Mucosa of rectum (tissue), 2 donors: ENCODE measurements at regions not wholly inside any gene's neighbourhood (a gene's known extent, or its start where the extent isn't known, plus 50 kb on each side); places are given as distances from the start of the nearest gene placed in this dataset.

ENCODE experiments used
- H3K27ac ChIP-seq, 2 donors: one replicate each; pipeline ENCODE4 v1.7.0; 2013; ENCODE audit warnings: inconsistent platforms in 2 of 2, low read depth in 2 of 2, low read length in 2 of 2
- H3K27me3 ChIP-seq, 2 donors: one replicate each; pipeline ENCODE4 v1.7.0; 2013; ENCODE audit warnings: low read length in 2 of 2; ENCODE audit not compliant: control insufficient read depth in 2 of 2, insufficient read depth in 2 of 2
- H3K36me3 ChIP-seq, 2 donors: one replicate each; pipeline ENCODE4 v1.7.0; 2013; ENCODE audit warnings: low read length in 2 of 2; ENCODE audit not compliant: control insufficient read depth in 2 of 2, insufficient read depth in 2 of 2
- H3K4me1 ChIP-seq, 2 donors: one replicate each; pipeline ENCODE4 v1.7.0; 2013; ENCODE audit warnings: low read length in 2 of 2, mild to moderate bottlenecking in 1 of 2; ENCODE audit not compliant: control insufficient read depth in 2 of 2, insufficient read depth in 2 of 2
- H3K4me3 ChIP-seq, 2 donors: one replicate each; pipeline ENCODE4 v1.7.0; 2013; ENCODE audit warnings: low read length in 2 of 2
- H3K9ac ChIP-seq, 2 donors: one replicate each; pipeline ENCODE4 v1.7.0; 2013; ENCODE audit warnings: low read length in 2 of 2, low read depth in 1 of 2, mild to moderate bottlenecking in 1 of 2
- H3K9me3 ChIP-seq, 2 donors: one replicate each; pipeline ENCODE4 v1.7.0; 2013; ENCODE audit warnings: low read length in 2 of 2; ENCODE audit not compliant: control insufficient read depth in 2 of 2
- donor health status: healthy.
- donor health status: Normal muscosa, but diverticular disease.

GRCh38 chr5:30605693-30606268 is 587.7 kb upstream of the CDH6 start:
- no peak overlapping the region for H3K27ac ChIP-seq
- H3K27me3 ChIP-seq, result no peaks in the 10 kb centered on the region
- no peak overlapping the region for H3K9ac ChIP-seq
- H3K4me1 ChIP-seq, result no peaks in the 10 kb centered on the region
- no peaks in the 10 kb centered on the region for H3K36me3 ChIP-seq
- no peaks in the 10 kb centered on the region for H3K9me3 ChIP-seq
- no peak overlapping the region for H3K4me3 ChIP-seq

GRCh38 chr5:30604648-30605262 is 588.7 kb upstream of the CDH6 start:
- Histone ChIP-seq H3K9me3 (no peaks in the 10 kb centered on the region), H3K27ac (no peak overlapping the region), H3K36me3 (no peaks in the 10 kb centered on the region), H3K4me3 (no peak overlapping the region), H3K27me3 (no peaks in the 10 kb centered on the region), H3K4me1 (no peaks in the 10 kb centered on the region), H3K9ac (no peak overlapping the region)

- no peaks in the 10 kb centered on the region for H3K27me3 ChIP-seq
- no peak overlapping the region for H3K4me3 ChIP-seq
- H3K27ac ChIP-seq, result no peak overlapping the region
- no peaks in the 10 kb centered on the region for H3K9me3 ChIP-seq
- no peaks in the 10 kb centered on the region for H3K36me3 ChIP-seq
- no peak overlapping the region for H3K9ac ChIP-seq
- H3K4me1 ChIP-seq, result no peaks in the 10 kb centered on the region
Measured at GRCh38 chr5:30600892-30601291, 592.6 kb upstream of the CDH6 start.

- Histone ChIP-seq H3K9me3 (no peaks in the 10 kb centered on the region), H3K9ac (no peak overlapping the region), H3K27me3 (no peaks in the 10 kb centered on the region), H3K36me3 (no peaks in the 10 kb centered on the region), H3K4me1 (no peaks in the 10 kb centered on the region), H3K27ac (no peak overlapping the region), H3K4me3 (no peak overlapping the region)
Measured at GRCh38 chr5:30596495-30597064, 596.9 kb upstream of the CDH6 start.

GRCh38 chr5:30594331-30594730 is 599.2 kb upstream of the CDH6 start:
- Histone ChIP-seq H3K4me1 (no peaks in the 10 kb centered on the region), H3K36me3 (no peaks in the 10 kb centered on the region), H3K9ac (no peak overlapping the region), H3K4me3 (no peak overlapping the region), H3K27ac (no peak overlapping the region), H3K27me3 (no peaks in the 10 kb centered on the region), H3K9me3 (no peaks in the 10 kb centered on the region)

DNA sequence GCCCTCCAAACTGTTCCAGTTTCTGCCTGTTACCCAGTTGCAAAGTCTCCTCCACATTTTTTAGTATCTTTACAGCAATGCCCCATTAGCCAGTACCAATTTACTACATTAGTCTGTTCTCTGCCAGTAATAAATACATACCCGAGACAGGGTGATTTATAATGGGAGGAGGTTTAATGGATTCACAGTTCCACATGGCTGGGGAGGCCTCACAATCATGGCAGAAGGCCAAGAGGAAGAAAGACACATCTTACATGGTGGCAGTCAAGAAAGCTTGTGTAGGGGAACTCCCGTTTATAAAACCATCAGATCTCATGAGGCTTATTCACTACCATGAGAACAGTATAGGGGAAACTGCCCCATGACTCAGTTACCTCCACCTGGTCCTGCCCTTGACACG is 600.7 kb upstream of the CDH6 start:
- Histone ChIP-seq H3K27ac (no peak overlapping the region), H3K9me3 (no peaks in the 10 kb centered on the region), H3K4me1 (no peaks in the 10 kb centered on the region), H3K27me3 (no peaks in the 10 kb centered on the region), H3K36me3 (no peaks in the 10 kb centered on the region), H3K9ac (no peak overlapping the region), H3K4me3 (no peak overlapping the region)

DNA sequence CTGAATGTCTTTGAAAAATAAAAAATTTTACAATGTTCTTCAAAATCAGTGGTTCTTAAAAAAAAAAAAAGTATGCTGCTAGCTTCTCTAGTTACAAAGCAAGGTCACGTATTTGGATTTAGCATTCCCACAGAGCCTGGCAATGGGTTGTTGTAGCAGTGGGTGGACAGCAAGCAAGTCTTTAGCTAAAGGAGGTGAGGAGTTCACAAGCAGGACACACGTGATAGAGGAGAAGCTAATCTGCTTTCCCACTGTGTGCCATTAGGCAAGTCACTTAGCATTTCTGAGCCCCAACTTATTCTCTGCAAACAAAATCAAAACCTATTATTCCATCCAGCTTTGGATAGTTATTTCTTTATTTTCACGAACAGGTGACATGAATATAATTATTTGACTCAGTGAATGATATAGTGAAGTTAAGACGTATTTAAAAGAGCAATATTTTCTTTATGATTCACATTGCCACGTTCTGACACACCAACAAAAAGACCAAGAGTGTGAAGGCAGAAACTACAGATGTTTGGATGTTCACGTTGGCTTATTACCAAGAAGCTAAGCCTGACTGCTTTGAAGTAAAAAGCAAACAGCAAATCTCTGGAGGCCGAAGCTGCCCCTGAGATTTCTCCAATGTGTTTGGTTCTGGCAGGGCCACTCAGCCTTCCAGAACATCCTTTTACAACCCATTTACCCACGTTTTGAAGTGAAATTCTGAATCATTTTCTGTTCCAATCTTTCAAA is 612.1 kb upstream of the CDH6 start:
- Histone ChIP-seq H3K9ac (no peak overlapping the region), H3K36me3 (no peaks in the 10 kb centered on the region), H3K4me1 (no peaks in the 10 kb centered on the region), H3K27me3 (no peaks in the 10 kb centered on the region), H3K9me3 (no peaks in the 10 kb centered on the region), H3K4me3 (no peak overlapping the region), H3K27ac (no peak overlapping the region)

- Histone ChIP-seq H3K27me3 (no peaks in the 10 kb centered on the region), H3K9ac (no peak overlapping the region), H3K27ac (no peak overlapping the region), H3K4me3 (no peak overlapping the region), H3K4me1 (no peaks in the 10 kb centered on the region), H3K9me3 (no peaks in the 10 kb centered on the region), H3K36me3 (no peaks in the 10 kb centered on the region)
Measured at GRCh38 chr5:30574761-30575160, 618.7 kb upstream of the CDH6 start.

DNA sequence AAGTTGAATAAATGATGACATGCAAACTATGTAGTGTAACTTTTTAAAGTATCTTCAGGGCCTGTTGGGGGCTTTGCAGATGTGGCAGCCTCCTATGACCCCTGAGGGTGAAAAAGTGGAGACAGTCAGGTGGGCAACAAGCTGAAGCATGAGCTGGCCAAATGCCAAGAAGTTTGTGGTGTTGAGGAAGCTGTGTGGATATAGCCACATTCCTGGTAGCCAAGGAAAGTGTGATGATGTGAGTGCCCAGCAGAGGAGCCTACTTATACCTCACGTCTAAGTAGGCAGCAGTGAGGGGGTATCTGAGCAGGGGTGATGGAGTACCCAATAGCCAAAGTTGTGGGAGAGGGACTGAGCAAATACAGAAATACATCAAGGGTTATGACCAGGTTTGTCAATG is 621.2 kb upstream of the CDH6 start:
- Histone ChIP-seq H3K4me3 (no peak overlapping the region), H3K9me3 (no peaks in the 10 kb centered on the region), H3K9ac (no peak overlapping the region), H3K4me1 (no peaks in the 10 kb centered on the region), H3K27ac (no peak overlapping the region), H3K27me3 (no peaks in the 10 kb centered on the region), H3K36me3 (no peaks in the 10 kb centered on the region)

GRCh38 chr5:30561771-30562170 is 631.7 kb upstream of the CDH6 start:
- Histone ChIP-seq H3K9me3 (no peaks in the 10 kb centered on the region), H3K4me3 (no peak overlapping the region)

More at GRCh38 chr5:30561771-30562170, 631.7 kb upstream of the CDH6 start:
- H3K27me3 ChIP-seq, result no peaks in the 10 kb centered on the region
- H3K27ac ChIP-seq, result no peak overlapping the region
- no peak overlapping the region for H3K9ac ChIP-seq
- no peaks in the 10 kb centered on the region for H3K4me1 ChIP-seq
- H3K36me3 ChIP-seq, result no peaks in the 10 kb centered on the region
